GM23248 (cell line): ENCODE measurements at regions not wholly inside any gene's neighbourhood (a gene's known extent, or its start where the extent isn't known, plus 50 kb on each side); places are given as distances from the start of the nearest gene placed in this dataset.

Source experiments
- EZH2 ChIP-seq: fragments of 200-600 bp; sonication (generic); IDR thresholded peaks from 2 replicates; pipeline ENCODE4 v1.6.1; 2018; ENCODE audit warnings: antibody characterized with exemption, mild to moderate bottlenecking; ENCODE audit not compliant: insufficient read depth, poor library complexity, severe bottlenecking
- EZH2phosphoT487 ChIP-seq: fragments of 200-600 bp; sonication (generic); IDR thresholded peaks from 2 replicates; pipeline ENCODE4 v1.6.1; 2018; ENCODE audit warnings: antibody characterized with exemption, moderate library complexity, mild to moderate bottlenecking, low read depth; ENCODE audit not compliant: insufficient read depth

DNA sequence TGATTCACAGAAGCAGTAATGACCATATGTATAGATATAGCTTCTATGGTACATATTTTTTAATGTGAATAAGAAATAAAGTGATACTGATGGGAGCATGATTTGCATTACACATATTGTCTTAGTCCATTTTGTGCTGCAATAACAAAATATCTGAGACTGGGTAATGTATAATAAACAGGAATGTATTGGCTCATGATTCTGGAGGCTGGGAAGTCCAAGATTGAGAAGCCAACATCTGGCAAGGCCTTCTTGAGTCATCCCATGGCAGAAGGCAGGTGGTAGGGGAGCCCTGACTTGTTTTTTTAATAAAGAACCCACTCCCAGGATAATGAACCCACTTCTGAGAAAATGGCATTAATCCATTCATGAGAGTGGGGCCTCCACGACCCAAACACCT is 185.6 kb upstream of the RREB1 start:
- no peak for TF ChIP-seq EZH2phosphoT487
- TF ChIP-seq EZH2, result no peak
